ENCODE measurements at regions not wholly inside any gene's neighbourhood (a gene's known extent, or its start where the extent isn't known, plus 50 kb on each side); places are given as distances from the start of the nearest gene placed in this dataset.
A peak's percentile ranks its signal among the peaks of the same experiment; 100 is the strongest.

DNA sequence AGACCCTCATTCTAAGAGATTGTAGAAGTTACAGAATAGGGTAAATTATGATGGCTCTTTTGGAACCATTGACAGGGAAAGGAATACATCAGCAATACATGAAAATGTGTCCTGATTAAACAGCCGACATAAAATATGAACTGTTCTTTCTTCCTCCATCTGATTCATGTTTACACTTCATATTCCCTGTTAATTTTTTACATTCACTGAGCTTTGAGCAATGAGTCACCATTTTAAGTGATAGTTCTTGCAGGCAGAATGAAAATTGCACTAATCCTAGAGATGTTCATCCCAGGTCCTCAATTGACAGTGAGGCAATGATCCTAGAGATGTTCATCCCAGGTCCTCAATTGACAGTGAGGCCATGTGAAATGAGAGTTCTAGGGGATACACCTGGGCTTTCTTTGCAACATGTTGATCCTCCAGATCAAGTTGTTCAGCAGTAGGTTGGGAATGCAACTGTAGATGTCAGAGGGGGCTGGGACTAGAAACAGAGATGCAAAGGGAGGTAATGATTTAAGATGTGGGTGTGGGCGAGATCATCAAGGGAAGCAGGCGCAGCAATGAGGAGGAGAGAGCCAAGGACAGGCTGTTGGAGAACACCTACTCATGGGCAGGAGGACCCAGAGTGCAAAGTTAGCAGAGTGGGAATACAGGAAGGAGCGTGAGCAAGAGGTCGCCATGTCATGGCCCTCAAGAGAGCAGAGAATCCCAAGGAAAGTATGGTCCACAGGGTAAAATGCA is 138.7 kb downstream of the ZNF365 start:
- Mint-ChIP-seq H3K9me3 (no peaks in the 10 kb centered on the region), H3K27ac (no peak overlapping the region), H3K36me3 (ENCODE audit: low read depth) (no peaks in the 10 kb centered on the region), H3K27me3 (no peaks in the 10 kb centered on the region), H3K4me3 (no peak overlapping the region), H3K4me1 (ENCODE audit: low read depth) (peaks cover 12% of the 10 kb centered on the region)

DNA sequence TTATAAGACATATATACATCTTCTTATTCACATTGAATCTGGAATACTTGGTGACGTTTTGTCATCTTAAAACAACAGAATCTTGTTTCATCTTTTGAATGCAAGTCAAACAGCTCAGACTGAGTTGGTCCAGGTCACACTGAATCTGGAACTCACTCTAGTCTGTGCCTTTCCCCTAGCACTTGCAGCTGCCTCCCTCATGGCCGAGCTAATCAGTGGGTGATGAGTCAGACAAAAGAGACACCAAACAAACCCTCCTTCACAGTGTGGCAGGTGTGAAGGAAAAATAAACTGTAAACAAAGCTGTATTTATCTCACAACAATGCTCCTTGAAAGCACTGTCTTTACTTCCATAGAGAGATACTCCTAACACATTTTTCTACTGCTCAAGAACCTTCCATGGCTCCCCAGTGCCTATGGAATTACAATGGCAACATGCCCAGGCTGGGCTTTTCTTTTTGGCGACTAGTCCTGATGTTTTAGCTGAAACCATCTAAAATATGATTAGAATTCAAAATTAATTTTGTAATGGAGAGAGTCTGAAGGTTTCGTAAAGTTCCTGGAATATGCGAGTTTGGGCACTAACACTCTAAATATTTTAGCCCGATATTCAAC is 140.0 kb downstream of the ZNF365 start:
- no peaks in the 10 kb centered on the region for H3K36me3 Mint-ChIP-seq (ENCODE audit: low read depth)
- peaks cover 12% of the 10 kb centered on the region for H3K4me1 Mint-ChIP-seq (ENCODE audit: low read depth)
- H3K27ac Mint-ChIP-seq: no peak overlapping the region
- no peaks in the 10 kb centered on the region for H3K27me3 Mint-ChIP-seq
- no peaks in the 10 kb centered on the region for H3K9me3 Mint-ChIP-seq
- no peak overlapping the region for H3K4me3 Mint-ChIP-seq

DNA sequence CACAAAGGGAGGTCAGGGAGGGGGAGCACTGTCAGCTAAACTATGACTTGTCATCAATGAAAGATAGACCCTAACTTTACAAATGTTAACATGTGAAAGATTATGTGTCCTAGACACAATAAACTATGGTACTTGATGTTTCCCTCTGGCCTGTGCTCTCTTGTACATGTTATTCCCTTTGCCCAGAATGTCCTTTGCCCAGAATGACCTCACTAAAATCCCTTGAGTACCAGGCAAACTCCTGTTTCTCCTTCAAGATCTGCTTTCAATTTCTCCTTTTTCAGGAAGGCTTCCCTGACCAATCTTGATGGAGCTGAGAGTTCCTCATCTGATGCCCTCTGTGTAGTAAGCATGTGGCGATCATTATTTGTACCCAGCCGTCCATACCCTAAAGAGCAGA is 143.1 kb downstream of the ZNF365 start:
- Mint-ChIP-seq H3K27ac (no peak overlapping the region), H3K4me3 (no peak overlapping the region), H3K9me3 (no peaks in the 10 kb centered on the region), H3K36me3 (ENCODE audit: low read depth) (no peaks in the 10 kb centered on the region), H3K4me1 (ENCODE audit: low read depth) (peaks cover under 1% of the 10 kb centered on the region), H3K27me3 (no peaks in the 10 kb centered on the region)

DNA sequence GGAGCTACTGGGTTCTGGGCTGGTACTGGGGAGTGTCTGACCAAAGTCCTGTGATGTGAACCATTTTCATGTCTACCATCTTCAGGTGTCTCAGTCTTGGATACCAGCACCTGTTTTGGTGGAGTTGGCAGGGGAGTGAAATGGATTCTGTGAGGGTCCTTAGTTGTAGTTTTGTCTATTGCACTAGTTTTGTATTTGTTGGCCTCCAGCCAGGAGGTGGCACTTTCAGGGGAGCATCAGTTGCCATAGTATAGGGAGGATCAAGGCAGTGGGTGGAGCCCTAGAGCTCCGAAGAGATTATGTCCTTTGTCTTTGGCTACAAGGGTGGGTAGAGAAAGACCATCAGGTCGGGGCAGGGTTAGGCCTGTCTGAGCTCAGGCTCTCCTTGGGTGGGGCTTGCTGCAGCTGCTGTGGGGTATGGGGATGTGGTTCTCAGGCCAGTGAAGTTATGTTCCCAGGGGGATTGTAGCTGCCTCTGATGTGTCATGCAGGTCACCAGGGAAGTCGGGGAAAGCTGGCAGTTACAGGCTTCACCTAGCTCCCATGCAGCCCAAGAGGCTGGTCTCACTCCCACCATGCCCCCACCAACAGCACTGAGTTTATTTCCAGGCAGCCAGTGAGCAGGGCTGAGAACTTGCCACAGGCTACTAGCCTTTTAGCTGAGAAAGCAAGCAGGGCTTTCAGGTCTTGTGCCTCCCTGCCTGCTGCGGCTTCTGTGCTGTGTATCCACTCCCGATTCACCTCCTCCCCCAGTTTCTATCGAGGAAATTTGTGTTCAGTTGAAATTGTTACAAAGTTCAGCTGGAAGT is 153.1 kb downstream of the ZNF365 start:
- Mint-ChIP-seq H3K27ac (peak overlapping the region; percentile 81), H3K36me3 (ENCODE audit: low read depth) (peaks cover 20% of the 10 kb centered on the region), H3K4me1 (ENCODE audit: low read depth) (peaks cover 41% of the 10 kb centered on the region), H3K27me3 (no peaks in the 10 kb centered on the region), H3K4me3 (peak overlapping the region; percentile 24), H3K9me3 (peaks cover 21% of the 10 kb centered on the region)

DNA sequence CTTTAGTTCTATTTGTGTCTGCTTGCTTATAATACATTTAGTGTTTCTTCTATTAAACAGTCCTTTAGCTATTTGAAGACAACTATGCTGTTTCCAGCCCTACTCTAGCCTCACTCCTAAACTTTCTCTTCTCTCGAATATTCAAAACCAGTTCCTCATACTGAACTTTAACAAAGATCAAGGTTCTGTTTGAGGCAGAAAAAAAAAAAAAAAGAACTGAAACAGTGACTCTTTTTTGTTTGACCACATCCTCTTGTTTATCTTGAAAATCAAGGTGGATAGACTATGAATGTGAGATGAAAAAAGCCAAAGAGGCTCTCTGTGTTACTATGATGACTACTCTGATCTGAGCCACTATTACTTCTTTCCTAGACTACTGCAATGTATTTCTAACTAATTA is 154.3 kb downstream of the ZNF365 start:
- H3K27me3 Mint-ChIP-seq: no peaks in the 10 kb centered on the region
- peaks cover 17% of the 10 kb centered on the region for H3K9me3 Mint-ChIP-seq
- peaks cover 41% of the 10 kb centered on the region for H3K4me1 Mint-ChIP-seq (ENCODE audit: low read depth)
- peak overlapping the region; percentile 51 for H3K4me3 Mint-ChIP-seq
- H3K27ac Mint-ChIP-seq: peak overlapping the region; percentile 81
- peaks cover 13% of the 10 kb centered on the region for H3K36me3 Mint-ChIP-seq (ENCODE audit: low read depth)

DNA sequence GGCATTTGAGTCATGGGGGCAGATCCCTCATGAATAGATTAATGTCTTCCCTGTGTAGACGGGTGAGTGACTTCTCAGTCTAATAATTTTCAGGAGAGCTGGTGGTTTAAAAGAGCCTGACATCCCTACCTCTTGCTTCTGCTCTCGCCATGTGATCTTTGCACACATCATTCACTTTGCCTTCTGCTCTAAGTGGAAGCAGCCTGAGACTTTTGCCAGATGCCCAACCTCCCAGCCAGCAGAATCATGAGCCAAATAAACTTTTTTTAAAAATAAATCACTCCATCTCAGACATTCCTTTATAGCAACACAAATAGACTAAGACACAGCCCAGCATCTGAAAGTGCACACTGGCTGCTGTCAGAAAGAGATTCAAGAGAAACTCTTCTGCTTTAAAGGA is 155.2 kb downstream of the ZNF365 start:
- no peaks in the 10 kb centered on the region for H3K27me3 Mint-ChIP-seq
- H3K36me3 Mint-ChIP-seq (ENCODE audit: low read depth): peaks cover 12% of the 10 kb centered on the region
- H3K4me3 Mint-ChIP-seq: no peak overlapping the region
- peaks cover 41% of the 10 kb centered on the region for H3K4me1 Mint-ChIP-seq (ENCODE audit: low read depth)
- H3K27ac Mint-ChIP-seq: no peak overlapping the region
- peaks cover 17% of the 10 kb centered on the region for H3K9me3 Mint-ChIP-seq

DNA sequence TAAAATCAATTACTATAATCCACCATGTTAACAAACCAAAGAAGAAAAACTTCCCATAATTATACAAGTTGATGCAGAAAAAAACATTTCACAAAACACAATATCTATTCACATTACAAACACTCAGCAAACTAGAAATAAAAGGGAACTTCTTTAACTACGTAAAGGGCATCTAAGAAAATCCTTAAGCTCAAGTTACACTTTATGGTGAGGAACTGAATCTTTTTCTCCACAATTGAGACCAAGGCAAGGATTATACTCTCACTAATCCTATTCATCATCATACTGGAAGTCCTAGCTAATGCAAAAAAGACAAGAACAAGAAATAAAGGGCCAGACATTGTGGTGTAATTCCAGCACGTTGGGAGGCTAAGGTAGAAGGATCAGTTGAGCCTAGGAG is 159.9 kb downstream of the ZNF365 start:
- no peaks in the 10 kb centered on the region for H3K9me3 Mint-ChIP-seq
- no peak overlapping the region for H3K4me3 Mint-ChIP-seq

DNA sequence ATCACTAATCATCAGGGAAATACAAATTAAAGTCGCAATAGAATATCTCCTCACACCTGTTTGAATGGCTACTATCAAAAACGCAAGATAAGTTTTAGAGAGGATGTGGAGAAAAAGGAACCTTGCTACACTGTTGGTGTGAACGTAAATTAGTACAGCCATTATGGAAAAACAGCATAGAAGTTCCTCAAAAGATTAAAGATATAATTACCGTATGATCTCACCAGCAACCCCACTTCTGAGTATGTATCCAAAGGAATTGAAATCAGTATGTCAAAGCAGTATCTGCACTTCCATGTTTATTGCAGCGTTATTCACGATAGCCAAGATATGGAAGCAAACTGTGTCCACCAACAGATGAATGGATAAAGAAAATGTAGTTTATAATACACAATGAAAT is 164.4 kb downstream of the ZNF365 start:
- Mint-ChIP-seq H3K4me1 (ENCODE audit: low read depth) (peaks cover 13% of the 10 kb centered on the region), H3K27ac (no peak overlapping the region), H3K4me3 (no peak overlapping the region), H3K9me3 (no peaks in the 10 kb centered on the region), H3K36me3 (ENCODE audit: low read depth) (no peaks in the 10 kb centered on the region), H3K27me3 (no peaks in the 10 kb centered on the region)

More for the DNA sequence above, 159.9 kb downstream of the ZNF365 start:
- Mint-ChIP-seq H3K36me3 (ENCODE audit: low read depth) (no peaks in the 10 kb centered on the region), H3K27ac (no peak overlapping the region), H3K27me3 (no peaks in the 10 kb centered on the region), H3K4me1 (ENCODE audit: low read depth) (peaks cover 19% of the 10 kb centered on the region)

DNA sequence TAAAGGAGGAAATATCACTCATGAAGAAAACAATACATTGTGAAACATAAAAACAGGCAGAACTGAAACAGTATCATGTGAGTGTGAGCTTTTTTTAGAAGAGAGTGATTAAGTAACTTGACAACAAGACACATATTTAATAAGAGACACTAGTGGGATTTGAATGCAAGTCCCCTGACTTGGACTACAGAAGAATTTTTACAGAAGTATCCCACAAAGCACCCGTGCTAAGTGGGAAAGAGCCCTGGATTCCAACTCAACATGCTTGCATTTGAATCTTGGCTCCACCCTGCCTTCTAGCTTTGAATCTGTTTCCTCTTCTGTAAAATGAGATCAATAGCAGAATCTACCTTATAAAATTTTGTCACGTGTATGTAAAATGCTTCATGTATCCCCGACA is 166.2 kb downstream of the ZNF365 start:
- no peak overlapping the region for H3K4me3 Mint-ChIP-seq
- H3K27me3 Mint-ChIP-seq: no peaks in the 10 kb centered on the region
- peaks cover 14% of the 10 kb centered on the region for H3K4me1 Mint-ChIP-seq (ENCODE audit: low read depth)
- no peaks in the 10 kb centered on the region for H3K9me3 Mint-ChIP-seq
- no peaks in the 10 kb centered on the region for H3K36me3 Mint-ChIP-seq (ENCODE audit: low read depth)
- H3K27ac Mint-ChIP-seq: no peak overlapping the region

DNA sequence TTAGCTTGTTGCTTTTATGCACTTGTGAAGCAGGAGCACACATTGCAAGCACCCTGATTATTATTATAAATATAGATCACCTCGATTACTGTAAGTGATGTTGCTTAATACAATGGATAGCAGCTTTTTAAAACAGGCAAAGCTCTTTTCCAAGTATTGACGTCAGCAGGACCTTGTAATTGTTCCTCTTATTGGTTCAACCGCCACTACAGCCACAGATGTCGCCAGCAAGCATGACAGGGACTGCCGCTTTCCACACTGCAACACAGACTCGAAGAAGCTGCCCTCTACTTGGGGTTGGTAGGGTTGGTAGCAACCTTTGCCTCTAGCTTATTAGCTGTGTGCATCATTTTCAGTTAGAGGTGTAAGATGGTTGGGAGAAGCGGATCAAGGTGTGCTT is 167.6 kb downstream of the ZNF365 start:
- no peak overlapping the region for H3K4me3 Mint-ChIP-seq

DNA sequence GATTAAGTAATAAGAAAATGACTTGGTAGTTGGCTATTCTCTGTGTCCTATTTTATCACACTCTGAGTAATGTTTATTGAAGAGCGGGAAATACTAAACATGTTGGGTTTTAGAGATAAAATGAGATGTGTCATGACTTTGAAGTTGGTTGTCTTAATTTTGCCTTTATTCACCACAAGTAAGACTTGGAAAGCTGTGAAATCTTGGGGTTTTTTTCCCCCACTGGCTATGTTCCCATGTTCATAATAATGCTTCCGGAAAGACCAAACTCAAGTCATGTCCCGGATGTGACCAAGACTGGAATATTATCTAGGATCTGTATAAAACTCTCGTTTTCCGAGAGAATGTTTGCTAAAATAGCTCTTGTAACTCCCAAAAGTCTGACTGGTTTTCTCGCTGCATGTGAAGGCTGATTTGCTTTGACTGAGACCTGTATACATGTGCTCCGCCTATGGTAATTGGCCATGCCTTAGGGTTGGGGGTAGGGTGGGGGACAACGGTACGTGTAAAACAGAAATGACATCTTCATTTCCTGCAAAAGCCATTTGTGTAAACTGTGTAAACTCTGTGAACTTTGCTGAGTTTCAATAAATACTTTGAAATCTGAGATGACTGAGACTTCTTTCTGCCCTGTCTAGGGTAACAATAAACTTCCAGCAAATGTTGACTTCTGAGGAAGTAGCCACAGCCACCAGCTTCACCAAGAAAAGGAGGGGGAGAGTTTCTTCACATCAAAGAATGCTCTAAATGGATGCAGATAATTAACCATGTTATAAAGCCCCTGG is 169.6 kb downstream of the ZNF365 start:
- Mint-ChIP-seq H3K9me3 (no peaks in the 10 kb centered on the region), H3K27me3 (no peaks in the 10 kb centered on the region), H3K36me3 (ENCODE audit: low read depth) (no peaks in the 10 kb centered on the region), H3K27ac (no peak overlapping the region), H3K4me3 (no peak overlapping the region), H3K4me1 (ENCODE audit: low read depth) (peaks cover 14% of the 10 kb centered on the region)

More for the DNA sequence above, 167.6 kb downstream of the ZNF365 start:
- no peaks in the 10 kb centered on the region for H3K9me3 Mint-ChIP-seq
- H3K27me3 Mint-ChIP-seq: no peaks in the 10 kb centered on the region
- no peaks in the 10 kb centered on the region for H3K36me3 Mint-ChIP-seq (ENCODE audit: low read depth)
- H3K4me1 Mint-ChIP-seq (ENCODE audit: low read depth): peaks cover 20% of the 10 kb centered on the region
- no peak overlapping the region for H3K27ac Mint-ChIP-seq

DNA sequence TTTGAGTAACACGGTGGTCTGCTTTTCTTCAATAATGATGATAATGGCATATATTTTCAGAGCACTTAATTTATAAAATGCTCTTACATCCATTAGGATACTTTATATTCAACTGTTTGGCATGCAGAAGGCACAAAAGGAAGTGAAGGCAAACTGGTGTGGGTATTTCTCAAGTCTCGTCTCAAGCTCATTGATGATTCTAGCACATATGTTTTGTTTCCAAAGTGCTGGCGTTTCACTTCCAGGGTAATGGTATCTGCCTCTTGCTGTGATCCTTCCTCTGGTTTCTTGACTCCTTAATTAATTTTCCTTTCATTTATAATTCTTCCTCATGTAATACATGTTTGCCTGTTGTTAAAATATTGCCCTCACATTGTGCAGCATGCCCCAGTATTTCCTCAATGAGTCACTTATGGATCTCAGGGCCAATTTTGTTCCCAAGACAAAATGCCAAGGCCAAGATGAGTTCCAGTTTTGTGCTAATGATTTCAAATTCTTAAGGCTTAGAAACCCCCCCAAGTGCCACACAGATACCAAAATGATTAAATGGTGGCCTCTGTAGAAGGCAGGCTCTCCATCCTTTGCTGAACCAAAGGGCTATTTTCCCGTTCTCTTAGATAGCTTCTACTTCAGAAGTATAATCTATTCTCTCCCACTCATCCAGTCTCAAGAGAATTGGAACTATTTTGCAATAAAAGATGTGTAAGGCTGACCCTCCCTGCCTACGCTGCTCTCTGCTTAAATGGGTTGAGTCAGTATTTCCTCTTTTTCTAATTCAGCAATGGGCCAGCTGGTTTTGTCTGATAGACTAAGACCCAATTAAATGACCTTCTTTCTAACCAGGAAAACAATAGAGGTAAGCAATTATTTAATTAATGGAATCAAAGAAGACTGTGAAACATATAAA is 171.2 kb downstream of the ZNF365 start:
- H3K27ac Mint-ChIP-seq: no peak overlapping the region
- no peaks in the 10 kb centered on the region for H3K9me3 Mint-ChIP-seq
- H3K36me3 Mint-ChIP-seq (ENCODE audit: low read depth): no peaks in the 10 kb centered on the region
- H3K4me3 Mint-ChIP-seq: no peak overlapping the region
- peaks cover 7% of the 10 kb centered on the region for H3K4me1 Mint-ChIP-seq (ENCODE audit: low read depth)
- no peaks in the 10 kb centered on the region for H3K27me3 Mint-ChIP-seq

DNA sequence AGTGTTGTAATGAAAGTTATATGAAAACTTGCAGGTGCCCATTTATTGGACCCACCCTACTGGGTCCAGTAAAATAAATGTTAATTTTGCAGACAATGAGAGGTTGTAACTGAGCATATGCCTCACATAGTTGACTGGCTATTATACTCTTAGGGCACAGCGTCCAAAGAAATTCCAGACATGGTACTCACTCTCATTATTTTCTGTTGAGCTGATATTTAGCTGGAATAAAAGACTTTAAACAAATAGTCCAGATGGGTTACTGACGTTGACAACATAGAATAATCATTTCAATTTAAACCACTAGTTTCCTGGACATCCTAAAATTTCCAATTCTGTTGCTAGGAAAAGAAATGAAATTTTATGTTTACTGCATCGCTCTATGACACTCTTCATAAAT is 174.5 kb downstream of the ZNF365 start:
- Mint-ChIP-seq H3K27me3 (no peaks in the 10 kb centered on the region), H3K9me3 (no peaks in the 10 kb centered on the region), H3K4me1 (ENCODE audit: low read depth) (peaks cover 7% of the 10 kb centered on the region), H3K4me3 (no peak overlapping the region), H3K27ac (no peak overlapping the region), H3K36me3 (ENCODE audit: low read depth) (no peaks in the 10 kb centered on the region)

DNA sequence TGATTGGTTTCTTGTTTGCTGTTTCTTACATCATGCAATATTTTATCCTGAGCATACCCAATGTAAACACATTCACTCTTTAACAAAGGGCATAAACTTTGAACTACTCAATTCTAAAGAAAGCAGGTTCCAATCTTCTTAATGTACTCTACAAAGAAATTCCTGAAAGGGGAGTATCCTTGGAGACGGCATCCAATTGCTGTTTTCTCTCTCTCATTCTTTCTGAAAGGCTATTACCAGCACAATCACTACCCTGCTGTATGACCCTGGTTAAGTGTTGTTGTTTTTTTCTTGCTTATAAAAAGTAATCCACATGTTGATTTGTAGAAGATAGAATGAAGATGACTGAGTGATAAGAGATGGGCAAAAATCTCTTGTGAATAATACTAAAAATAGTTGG is 176.0 kb downstream of the ZNF365 start:
- H3K27ac Mint-ChIP-seq: no peak overlapping the region
- H3K4me3 Mint-ChIP-seq: no peak overlapping the region
- no peaks in the 10 kb centered on the region for H3K9me3 Mint-ChIP-seq
- no peaks in the 10 kb centered on the region for H3K36me3 Mint-ChIP-seq (ENCODE audit: low read depth)
- peaks cover 7% of the 10 kb centered on the region for H3K4me1 Mint-ChIP-seq (ENCODE audit: low read depth)
- no peaks in the 10 kb centered on the region for H3K27me3 Mint-ChIP-seq
